ENCODE measurements at regions not wholly inside any gene's neighbourhood (a gene's known extent, or its start where the extent isn't known, plus 50 kb on each side); places are given as distances from the start of the nearest gene placed in this dataset.
"Not testable (repeated sequence)": the region's sequence is repeated elsewhere in the genome, so short reads cannot be mapped to it uniquely, and the experiment has no call there.

DNA sequence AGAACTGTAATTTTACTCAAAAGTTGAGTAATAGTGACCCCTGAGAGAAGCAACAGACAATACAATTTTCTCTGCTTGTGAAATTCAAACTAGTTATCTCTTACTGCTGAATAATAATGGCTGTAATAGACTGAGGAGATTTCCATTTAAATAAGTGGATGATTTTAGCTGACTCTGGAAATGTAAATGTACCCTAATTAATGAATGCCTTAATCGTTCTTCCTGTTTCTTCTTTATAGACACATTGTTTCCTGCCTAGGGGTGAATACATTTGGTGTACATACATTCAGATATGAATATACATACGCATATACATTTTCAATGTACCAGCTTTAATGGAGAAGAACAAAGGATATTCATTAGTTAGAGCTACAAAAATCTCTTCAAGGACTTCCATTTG is 611.9 kb downstream of the TFAP2B start:
- no peak for DNase-seq

DNA sequence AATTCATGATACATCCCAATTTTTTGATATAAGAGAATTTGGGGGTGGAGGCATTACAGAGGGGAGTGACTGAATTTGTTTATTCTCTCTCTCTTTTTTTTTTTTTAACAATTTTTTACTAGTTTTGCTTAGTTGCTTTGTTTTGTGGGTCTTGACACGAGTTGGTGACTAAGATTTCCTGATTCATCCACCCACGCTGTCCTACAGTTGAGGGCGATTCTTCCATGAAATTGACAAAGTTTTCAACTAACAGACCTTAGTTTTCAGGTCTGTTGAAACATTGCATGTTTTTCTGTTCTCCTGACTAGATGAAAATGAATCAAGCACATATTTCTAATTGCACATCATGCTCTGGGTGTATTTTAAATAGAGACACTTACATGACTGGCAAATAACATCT is 613.8 kb downstream of the TFAP2B start:
- DNase-seq: no peak

DNA sequence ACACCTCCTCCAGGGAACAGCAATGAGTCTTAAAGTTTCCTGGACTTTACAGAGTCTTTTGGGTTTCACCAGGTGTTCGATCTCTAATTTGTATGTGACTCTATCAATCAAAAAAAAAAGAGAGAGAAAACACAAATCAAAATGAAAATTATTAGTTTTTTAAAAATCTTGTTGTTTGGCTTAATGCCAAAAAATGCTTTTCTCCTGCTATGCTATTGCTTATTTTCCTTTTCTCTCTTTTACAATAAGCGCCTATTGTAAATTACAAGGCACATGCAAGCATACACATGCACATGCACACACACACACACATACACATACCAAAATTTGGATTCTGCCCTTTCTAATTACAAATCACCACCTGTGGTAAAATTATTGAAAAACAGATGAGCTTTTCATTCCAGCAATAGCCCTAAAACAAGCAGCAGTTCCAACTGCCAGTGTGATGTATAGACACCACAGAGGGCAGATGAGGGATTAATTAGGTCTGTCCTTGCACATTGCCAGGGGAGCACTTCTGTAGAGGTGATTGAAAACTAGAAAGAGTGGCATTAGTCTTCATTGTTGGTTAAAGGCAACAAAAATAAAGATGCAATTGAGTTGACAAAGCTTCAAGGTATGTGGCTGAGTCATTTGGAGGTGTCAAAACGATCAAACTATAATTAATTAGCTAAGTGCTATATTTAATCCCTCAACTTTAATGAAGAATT is 631.7 kb downstream of the TFAP2B start:
- no peak for DNase-seq

DNA sequence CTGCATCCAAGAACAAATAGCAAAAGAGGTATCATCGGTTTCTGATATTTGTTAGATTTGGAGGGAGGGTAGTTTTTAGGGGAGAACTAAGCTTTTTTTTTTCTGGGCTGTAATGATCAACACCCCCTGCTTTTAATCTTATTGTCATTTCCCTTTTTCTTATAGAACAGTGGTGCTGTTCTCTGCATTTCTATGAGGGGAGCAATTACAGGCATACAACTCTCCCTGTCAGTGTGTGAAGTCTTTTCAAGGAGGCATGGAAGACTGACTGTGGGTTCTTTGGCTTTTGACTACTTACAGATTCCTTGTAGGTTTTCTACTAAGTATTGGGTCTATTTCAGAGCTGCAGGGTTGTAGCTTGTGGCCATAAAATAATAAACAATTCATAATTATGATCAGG is 632.3 kb downstream of the TFAP2B start:
- no peak for DNase-seq

DNA sequence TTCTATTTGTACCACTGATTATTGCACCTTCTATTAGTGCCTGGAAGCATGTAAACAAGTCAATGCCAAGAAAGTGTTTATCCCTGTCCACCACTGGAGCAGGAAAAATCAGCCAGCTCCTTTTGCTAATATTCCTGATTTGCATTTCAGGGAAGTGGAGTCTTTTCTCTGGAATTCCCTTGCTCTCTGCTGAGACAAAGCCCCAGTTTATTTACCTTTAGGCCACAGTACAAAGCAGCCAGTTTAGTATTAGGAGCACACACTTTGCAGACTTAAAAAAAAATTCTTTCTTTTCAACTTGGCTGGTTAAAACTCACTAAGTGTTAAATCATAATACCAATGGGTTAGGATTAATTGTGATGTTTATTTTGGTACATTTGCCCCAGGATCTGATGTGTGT is 631.1 kb downstream of the PKHD1 start:
- DNase-seq: no peak

DNA sequence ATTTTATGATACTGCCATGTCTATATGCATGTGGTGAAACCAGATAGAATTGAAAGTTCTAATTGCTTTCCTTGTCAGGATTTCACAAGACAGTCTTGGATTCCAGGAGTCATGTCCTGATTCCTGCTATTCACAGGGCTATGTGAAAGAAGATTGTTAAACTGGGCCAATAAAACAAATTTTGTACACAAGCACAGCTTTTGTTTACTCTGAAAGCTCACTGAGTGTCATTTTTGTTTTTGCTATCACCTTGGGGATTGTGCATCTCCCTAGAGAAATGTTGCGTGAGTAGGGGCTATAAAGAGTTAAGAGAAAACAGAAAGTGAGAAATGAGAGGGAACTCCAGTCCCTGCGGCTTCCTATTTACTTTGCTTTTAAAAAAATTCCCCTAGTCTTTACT is 627.5 kb downstream of the PKHD1 start:
- DNase-seq: no peak

DNA sequence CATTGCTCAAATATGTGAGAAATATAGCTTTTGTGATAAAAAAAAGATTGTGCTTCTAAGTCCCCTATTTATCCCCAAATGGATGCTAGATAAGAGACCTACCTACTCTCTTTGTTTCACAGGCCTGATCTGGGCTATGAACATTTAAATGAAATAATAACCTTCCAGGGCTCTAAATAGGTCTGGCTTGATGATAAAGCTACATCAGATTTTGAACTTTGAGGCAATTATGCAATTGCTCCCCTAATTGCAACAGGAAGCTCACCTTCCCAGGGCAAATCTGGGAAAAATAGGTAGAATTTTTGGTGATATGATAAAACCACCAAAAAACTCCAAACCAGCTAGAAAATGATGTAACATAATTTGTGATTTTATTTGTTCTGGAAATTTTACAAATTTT is 624.5 kb downstream of the PKHD1 start:
- DNase-seq: no peak

DNA sequence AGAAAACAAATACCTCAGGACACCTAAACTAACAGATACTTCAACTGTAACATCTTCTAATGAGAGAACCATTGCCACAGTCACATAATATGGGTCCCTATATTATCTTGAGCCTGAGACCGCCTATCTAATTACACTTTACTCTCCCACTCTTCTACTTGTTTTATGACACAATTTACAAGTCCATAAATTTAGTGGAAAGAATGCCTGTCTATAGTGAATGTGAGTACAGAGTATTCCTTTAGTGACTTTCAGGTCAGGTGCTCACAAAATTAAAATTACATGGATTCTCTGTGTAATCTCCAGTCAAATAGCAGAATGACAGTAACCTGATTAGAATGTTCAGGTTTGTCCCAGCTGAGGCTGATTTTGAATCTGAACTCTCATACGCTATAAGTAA is 624.1 kb downstream of the PKHD1 start:
- DNase-seq: no peak

DNA sequence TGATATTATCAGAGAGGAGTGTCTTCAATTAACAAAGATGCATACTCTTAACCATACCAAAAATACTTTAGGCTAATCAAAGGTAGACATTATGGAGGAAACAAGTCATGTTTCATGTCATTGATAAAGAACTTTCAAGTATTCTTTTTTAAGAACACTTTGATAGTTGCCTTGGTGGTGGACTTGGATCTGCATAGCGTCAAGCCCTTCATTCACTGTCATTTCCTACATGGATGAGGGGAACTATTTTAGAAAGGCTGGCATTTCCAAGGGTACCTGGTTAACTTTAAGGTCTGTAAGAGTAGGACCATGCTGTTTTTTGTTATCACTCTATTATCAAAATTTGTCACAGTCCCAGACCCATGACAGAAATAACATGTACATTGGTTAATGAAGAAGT is 622.5 kb downstream of the PKHD1 start:
- no peak for DNase-seq

DNA sequence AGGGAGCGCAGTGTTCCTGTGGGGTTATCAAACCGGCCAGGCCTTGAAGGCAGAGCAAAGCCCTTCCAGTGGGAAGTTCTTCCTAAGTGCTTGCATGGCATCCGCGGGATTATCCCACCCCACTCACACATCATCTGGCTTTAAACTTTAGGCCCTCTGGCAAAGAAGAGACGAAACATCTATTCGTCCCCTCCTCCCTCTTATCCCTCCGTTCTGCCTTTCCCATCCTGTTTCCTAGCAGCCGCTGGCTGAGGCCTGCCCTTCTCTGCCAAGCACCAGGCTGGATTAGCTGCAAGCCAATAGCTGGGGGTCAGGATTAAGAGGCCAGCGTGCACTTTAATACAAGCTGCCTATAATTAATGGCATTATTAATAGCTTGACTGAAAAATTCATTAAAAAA is 621.0 kb downstream of the PKHD1 start:
- DNase-seq: no peak

DNA sequence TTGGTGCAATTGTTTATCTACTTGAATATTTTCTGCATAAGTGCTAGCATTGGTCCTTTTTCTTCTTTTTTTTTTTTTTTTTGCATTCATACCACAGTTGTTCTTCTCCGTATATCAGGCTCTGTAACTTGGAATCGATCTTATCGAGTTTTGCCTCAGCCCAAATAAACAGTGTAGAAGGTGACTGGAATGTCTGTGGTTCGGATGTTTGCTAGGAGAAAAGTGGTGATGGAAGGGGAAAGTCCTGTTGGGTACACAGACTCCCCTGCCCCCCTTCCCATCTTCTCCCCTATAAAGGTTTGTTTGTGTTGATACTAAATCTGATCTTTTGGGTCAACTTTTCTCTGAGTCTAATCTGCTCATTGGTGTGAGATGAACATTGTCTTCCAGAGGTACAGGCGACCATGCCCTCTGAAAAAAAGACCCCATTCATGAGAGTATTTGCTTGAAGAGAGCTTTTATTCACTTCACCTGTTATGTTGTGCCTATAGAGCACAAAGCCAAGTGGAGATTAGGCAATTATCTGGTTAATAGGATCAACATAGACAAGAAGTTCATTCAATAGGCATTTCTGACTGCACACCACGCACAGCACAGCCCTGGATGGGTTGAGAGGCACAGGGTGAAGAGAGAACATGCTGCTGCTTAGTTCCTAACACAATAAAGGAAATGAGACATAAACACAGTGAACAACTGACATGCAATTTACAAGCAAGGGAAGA is 620.0 kb downstream of the PKHD1 start:
- no peak for DNase-seq

DNA sequence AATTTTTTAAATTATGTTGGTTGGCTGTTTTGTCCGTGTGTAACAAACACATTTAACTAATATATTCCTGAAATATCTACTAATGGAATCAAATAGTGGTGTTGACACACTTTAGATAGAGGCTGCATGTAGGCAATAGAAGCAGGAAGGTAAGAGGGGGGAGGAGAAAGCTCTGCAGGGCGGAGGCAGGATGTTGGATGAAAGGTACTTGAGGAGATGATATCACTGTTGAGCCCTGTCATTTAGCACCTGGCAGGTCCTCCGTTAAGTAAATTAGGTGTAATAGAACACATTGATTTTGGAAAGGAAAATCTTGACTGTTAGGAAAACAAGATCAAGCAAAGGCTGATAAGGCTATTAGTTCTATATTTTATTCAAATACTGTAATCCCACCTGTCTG is 618.7 kb downstream of the PKHD1 start:
- no peak for DNase-seq

DNA sequence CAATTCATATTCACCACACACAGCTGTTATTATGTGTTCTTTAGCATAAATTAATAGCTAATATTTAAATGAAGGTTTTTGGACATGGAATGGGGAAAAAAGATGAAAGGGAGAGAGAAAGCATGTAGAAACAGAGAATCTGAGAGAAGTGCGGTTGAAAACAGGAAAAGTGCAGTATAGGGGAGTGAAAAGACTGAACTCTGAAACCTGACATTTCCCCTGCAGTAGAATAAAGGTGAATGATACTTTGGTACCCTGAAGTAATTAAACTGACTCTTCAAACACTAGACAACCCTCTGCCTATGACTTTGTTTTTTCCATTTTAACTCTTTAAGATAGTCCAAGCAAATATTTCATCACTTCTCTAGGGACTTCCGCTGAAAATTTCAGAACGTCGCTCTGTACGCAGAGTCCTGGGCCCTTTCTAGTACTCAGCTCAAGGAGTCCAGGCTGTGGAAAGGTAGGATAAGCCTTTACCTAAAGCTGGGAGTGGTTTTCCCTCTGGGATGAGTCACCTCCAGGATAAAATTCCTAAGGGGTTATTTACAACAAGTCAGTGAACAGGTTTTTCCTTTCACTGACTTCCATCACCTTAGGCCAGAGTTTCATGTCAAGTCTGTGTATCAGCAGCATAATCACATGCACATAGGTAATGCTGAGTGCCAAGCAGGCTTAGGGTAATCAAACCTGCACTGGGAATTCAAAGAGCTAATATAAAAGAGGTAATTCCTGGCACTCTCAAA is 614.5 kb downstream of the PKHD1 start:
- DNase-seq: no peak

DNA sequence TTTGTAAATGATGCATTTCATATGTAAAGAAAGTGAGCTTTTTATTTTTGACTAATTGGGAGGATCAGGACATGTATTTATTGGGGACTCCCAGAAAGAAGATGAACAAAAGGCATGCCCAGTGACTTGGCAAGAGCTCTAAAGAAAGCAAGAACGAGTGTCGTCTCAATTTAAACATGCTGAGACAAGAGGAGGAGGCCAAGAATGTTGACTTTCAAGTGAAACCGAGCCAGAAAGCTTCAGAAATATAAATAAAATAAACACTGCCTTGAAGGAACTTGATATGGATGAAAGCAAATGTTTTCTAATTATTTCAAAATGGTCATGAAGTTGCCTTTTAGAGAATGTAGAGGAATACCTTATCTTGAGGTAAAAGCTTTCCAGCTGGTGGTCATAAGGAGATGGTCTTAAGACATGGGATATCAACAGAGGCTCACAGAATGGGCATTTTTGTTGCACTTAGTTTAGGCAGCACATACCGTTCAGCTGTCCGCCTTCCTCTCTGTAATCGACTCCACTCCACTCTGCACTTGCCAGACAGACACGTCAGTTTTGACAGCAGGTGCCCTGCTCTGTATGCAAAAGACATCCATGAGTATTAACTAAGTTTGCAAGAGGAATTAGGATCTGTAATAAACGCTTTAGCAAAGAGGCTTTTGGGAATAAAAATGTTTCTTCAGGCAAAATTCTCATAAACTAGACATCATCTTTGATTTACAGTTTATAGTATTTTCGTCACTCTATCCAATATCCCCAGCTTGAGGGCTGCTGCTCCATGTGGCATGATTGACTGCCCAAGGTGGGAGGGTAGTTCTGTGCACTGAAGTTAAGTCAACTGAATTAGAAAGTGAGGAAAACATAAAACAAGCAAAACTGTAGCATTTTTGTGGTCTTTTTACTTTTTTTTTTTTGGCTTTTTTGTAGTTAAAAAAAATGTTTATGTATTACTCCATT is 613.1 kb downstream of the PKHD1 start:
- DNase-seq: no peak

DNA sequence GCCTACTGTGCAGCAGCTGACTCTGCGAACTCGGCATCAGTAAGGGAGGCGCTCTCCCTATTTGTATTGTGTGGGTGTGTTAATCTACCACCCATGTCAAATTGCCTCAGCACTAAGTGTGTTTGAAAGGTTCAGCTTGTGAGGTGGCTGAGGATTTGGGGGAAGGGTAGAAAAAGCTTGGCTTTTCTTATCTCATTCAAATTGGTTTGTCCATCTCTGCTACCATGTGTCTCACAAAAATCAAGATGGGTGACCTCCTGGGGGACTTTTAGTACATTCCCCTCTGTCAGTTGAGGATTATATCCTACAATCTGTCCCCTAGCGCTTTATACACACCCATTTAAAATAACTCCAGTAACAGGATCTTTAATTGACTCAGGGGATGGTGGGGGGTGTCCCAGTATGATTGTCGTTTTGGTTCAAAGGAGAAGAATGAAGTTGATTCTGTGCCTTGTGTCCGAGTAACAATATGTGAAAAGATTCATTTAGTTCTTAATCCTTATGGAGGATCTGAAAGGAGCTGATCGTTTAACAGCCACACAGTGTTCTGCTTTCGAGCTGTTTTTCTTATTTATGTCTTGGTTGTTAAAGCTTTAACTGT is 609.6 kb downstream of the PKHD1 start:
- DNase-seq: no peak

DNA sequence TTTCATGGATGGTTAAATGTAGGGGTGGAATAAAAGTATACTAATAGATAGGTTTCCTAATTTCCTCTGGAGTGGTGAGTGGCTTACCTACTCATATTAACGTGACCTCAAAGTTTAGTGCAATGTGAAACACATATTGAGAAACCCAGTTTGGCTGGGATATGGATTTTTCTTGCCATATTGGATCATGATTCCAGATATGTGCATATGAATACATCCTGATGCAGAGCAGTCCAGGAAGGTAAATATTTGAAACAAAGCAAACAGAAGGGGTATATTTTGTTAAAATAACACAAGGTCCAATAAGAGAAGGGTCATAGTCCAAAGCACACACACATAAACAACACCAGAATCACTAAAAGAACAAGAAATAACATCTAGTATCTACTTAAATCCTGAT is 608.1 kb downstream of the PKHD1 start:
- no peak for DNase-seq

DNA sequence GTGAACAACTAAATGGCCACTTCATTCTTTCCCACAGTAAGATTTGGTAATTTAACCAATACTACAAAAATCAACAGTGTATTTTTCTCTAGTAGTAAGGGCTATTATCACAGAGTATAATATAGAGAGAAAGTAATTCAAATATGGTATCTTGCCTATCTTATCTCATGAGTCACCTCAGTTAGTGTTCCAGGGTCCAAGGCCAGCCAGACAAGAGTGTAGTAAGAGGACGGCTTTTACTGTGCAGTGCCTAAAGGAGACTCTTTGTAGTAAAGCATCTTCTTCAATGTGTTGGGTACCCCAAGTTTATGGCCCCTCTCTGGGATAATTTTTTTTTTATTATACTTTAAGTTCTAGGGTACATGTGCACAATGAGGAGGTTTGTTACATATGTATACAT is 607.4 kb downstream of the PKHD1 start:
- no peak for DNase-seq

DNA sequence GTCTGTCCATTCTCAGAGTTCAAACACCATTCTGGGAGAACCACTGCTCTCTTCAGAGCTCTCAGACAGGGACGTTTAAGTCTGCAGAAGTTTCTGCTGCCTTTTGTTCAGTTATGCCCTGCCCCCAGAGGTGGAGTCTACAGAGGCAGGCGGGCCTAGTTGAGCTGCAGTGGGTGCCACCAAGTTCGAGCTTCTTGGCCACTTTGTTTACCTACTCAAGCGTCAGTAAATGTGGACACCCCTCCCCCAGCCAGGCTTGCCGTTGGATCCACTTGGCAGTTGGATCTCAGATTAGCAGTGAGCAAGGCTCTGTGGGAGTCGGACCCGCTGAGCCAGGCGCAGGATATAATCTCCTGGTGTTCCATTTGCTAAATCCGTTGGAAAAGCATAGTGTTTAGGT is 601.5 kb downstream of the PKHD1 start:
- DNase-seq: not testable (repeated sequence)

DNA sequence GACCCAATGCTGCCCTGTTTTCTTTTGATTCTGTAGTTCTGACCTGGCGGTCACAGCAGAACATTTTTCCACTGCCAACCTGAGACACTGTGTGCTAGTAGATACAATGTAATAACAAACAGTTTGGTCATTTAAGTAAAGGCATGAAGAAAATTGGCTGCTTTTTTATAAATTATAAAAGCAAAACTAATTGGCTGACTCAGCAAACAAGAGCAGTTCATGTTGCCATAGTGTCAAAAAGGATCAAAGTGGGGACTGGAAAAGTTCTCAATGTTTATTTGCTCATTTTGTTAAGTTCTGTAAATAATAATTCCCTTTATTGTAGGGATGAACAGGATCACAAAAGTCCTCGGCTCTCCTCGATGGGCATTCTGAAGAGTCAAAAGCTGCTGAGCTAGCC is 599.5 kb downstream of the PKHD1 start:
- DNase-seq: no peak

DNA sequence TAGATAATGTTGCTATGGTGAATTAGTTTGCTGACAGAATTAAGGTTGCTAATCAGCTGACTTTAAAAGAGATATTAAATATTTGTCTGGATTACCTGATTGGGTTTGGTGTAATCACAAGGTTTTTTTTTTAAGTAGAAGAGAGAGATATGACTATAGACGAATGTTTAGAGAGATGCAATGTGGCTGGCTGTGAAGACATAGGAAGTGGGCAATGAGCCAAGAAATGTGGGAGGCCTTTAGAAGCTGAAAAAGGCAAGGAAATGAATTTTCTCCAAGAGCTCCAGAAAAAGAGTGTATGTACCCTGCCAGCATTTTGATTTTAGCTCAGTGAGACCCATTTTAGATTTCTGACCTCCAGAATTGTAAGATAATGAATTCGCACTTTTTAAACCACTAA is 598.3 kb downstream of the PKHD1 start:
- DNase-seq: no peak

DNA sequence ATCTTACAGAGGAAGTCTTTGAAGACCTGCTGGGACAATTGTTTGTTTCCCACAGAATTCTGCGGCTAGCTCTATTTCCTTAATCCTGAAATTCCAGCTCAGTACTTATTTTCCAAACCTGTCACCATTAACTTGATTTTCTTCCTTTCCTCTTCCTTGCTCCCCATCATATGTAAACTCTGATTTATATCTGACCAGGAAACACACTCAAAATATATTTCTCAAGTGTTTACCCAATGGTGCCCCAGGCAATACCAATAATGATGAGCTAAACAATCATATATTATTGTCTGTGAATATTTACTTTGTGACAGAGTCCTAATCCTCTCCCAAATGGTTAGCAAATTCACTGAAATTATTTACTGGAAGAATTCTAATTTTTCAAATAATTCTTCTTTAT is 597.3 kb downstream of the PKHD1 start:
- DNase-seq: no peak

DNA sequence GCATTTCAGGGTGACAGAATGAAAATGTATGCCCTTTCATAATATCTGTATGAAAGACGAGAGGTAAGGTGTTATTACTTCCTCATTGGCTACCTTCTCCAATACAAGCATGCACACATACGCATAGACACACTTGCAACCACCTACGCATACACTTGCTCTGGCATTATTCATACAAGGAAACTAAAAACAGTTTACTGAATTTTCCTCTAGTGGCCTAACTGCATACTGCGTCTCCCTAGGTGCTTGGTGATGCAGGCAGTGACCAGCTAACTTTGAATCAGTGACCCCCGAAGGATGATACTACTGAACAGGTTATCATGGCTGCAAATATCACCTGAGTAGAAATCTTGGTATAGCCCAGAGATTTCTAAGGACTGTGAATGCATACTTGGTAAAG is 593.1 kb downstream of the PKHD1 start:
- DNase-seq: no peak

DNA sequence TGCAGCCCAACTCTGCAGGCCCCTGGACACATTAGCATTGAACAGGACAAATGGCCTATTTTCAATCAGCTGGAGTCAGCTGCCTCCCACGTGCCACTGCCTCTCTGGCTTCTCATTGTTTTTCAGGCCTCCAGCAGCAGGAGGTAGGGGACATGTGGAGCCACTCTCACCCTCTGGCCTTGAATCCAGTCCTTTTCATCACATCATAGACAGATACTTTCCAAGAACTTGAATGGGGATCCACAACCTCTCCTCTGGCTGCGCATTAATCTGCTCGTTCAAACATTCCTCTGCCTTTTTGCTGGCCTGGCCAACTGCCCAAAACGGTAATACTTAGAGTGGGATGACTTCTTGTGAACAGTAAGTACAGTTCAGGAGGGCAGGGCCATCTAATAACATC is 592.3 kb downstream of the PKHD1 start:
- DNase-seq: no peak

Data from NCI-H187 treated with DMSO at 0.1 percent for 48 hours (cell line).